Esophagus (tissue), 2 donors: ENCODE measurements at regions not wholly inside any gene's neighbourhood (a gene's known extent, or its start where the extent isn't known, plus 50 kb on each side); places are given as distances from the start of the nearest gene placed in this dataset.

ENCODE experiments used
- H3K27ac ChIP-seq, 2 donors: one replicate each; pipeline ENCODE4 v1.5.1; 2013; ENCODE audit warnings: low read depth in 2 of 2, mild to moderate bottlenecking in 2 of 2, inconsistent platforms in 1 of 2, low read length in 1 of 2, moderate library complexity in 1 of 2
- H3K27me3 ChIP-seq, 2 donors: one replicate each; pipeline ENCODE4 v1.6.1; 2013; ENCODE audit warnings: low read length in 2 of 2, control low read depth in 1 of 2, mild to moderate bottlenecking in 1 of 2; ENCODE audit not compliant: insufficient read depth in 2 of 2, control insufficient read depth in 1 of 2
- H3K36me3 ChIP-seq, 2 donors: one replicate each; pipeline ENCODE4 v1.6.1; 2013; ENCODE audit warnings: low read length in 1 of 2; ENCODE audit not compliant: control insufficient read depth in 2 of 2, insufficient read depth in 2 of 2
- H3K4me1 ChIP-seq, 2 donors: one replicate each; pipeline ENCODE4 v1.6.1; 2013; ENCODE audit warnings: low read length in 1 of 2; ENCODE audit not compliant: control insufficient read depth in 2 of 2, insufficient read depth in 2 of 2
- H3K4me3 ChIP-seq, 2 donors: one replicate each; pipeline ENCODE4 v1.5.1; 2013; ENCODE audit warnings: low read length in 2 of 2, mild to moderate bottlenecking in 2 of 2, low read depth in 1 of 2, moderate library complexity in 1 of 2
- H3K9me3 ChIP-seq, 2 donors: one replicate each; pipeline ENCODE4 v1.6.1; 2013; ENCODE audit warnings: mild to moderate bottlenecking in 2 of 2, low read depth in 1 of 2, low read length in 1 of 2, moderate library complexity in 1 of 2; ENCODE audit not compliant: control insufficient read depth in 2 of 2, insufficient read depth in 1 of 2
- WGBS, 2 donors: extraction: QIAGEN DNeasy Blood & Tissue Kit; methylation state at CpG; one replicate each; pipeline ENCODE4 v1.1.7; 2013; 5-methylcytosine and 5-hydroxymethylcytosine counted together
- donor health status: healthy with polysubstance abuse.
- donor health status: Bipolar disorder and iron deficiency.

- H3K9me3 ChIP-seq: no peaks in the 10 kb centered on the region
- no peak overlapping the region for H3K4me3 ChIP-seq
- H3K4me1 ChIP-seq: no peaks in the 10 kb centered on the region
- no peaks in the 10 kb centered on the region for H3K36me3 ChIP-seq
- H3K27me3 ChIP-seq: no peaks in the 10 kb centered on the region
- H3K27ac ChIP-seq: no peak overlapping the region
- 66 to 69% methylated on average over 2 of the region's 2 CpGs for WGBS, 2 donors
Observed at GRCh38 chr10:53749439-53749838, 976.9 kb upstream of the MBL2 start.

GRCh38 chr10:53748319-53748718, 975.7 kb upstream of the MBL2 start:
- no peak overlapping the region for H3K4me3 ChIP-seq
- H3K27me3 ChIP-seq: no peaks in the 10 kb centered on the region
- 96 to 97% methylated on average over 1 of the region's 1 CpG for WGBS, 2 donors
- no peak overlapping the region for H3K27ac ChIP-seq
- no peaks in the 10 kb centered on the region for H3K4me1 ChIP-seq
- H3K36me3 ChIP-seq: no peaks in the 10 kb centered on the region
- peaks cover 0 to 3% of the 10 kb centered on the region in 2 donors for H3K9me3 ChIP-seq

- Histone ChIP-seq H3K27me3 (no peaks in the 10 kb centered on the region), H3K4me3 (no peak overlapping the region), H3K9me3 (peaks cover 0 to 3% of the 10 kb centered on the region in 2 donors), H3K27ac (no peak overlapping the region), H3K36me3 (no peaks in the 10 kb centered on the region), H3K4me1 (no peaks in the 10 kb centered on the region)
Observed at GRCh38 chr10:53744746-53745145, 972.2 kb upstream of the MBL2 start.

- Histone ChIP-seq H3K27me3 (no peaks in the 10 kb centered on the region), H3K27ac (no peak overlapping the region), H3K4me3 (no peak overlapping the region), H3K9me3 (peaks cover 0 to 3% of the 10 kb centered on the region in 2 donors), H3K4me1 (no peaks in the 10 kb centered on the region), H3K36me3 (no peaks in the 10 kb centered on the region)
- 91 to 93% methylated on average over 2 of the region's 2 CpGs for WGBS, 2 donors
Observed at GRCh38 chr10:53744176-53744575, 971.6 kb upstream of the MBL2 start.

- Histone ChIP-seq H3K4me3 (no peak overlapping the region), H3K36me3 (no peaks in the 10 kb centered on the region), H3K27ac (no peak overlapping the region), H3K27me3 (no peaks in the 10 kb centered on the region), H3K9me3 (no peaks in the 10 kb centered on the region), H3K4me1 (no peaks in the 10 kb centered on the region)
Observed at GRCh38 chr10:53737132-53737531, 964.5 kb upstream of the MBL2 start.

- Histone ChIP-seq H3K9me3 (no peaks in the 10 kb centered on the region), H3K4me3 (no peak overlapping the region), H3K27ac (no peak overlapping the region), H3K27me3 (no peaks in the 10 kb centered on the region), H3K4me1 (no peaks in the 10 kb centered on the region), H3K36me3 (no peaks in the 10 kb centered on the region)
- 87 to 91% methylated on average over 7 of the region's 7 CpGs for WGBS, 2 donors
Observed at GRCh38 chr10:53726921-53727320, 954.3 kb upstream of the MBL2 start.

- 79 to 86% methylated on average over 4 of the region's 4 CpGs for WGBS, 2 donors
- H3K9me3 ChIP-seq: no peaks in the 10 kb centered on the region
- no peaks in the 10 kb centered on the region for H3K36me3 ChIP-seq
- H3K4me1 ChIP-seq: no peaks in the 10 kb centered on the region
- no peak overlapping the region for H3K27ac ChIP-seq
- H3K27me3 ChIP-seq: no peaks in the 10 kb centered on the region
- no peak overlapping the region for H3K4me3 ChIP-seq
Observed at GRCh38 chr10:53724581-53724980, 952.0 kb upstream of the MBL2 start.

GRCh38 chr10:53719658-53720057, 947.1 kb upstream of the MBL2 start:
- no peak overlapping the region for H3K4me3 ChIP-seq
- no peaks in the 10 kb centered on the region for H3K36me3 ChIP-seq
- 68 to 82% methylated on average over 1 of the region's 1 CpG for WGBS, 2 donors
- H3K9me3 ChIP-seq: peaks cover 0 to 2% of the 10 kb centered on the region in 2 donors
- no peak overlapping the region for H3K27ac ChIP-seq
- H3K27me3 ChIP-seq: no peaks in the 10 kb centered on the region
- H3K4me1 ChIP-seq: no peaks in the 10 kb centered on the region

- 76 to 79% methylated on average over 3 of the region's 3 CpGs for WGBS, 2 donors
- no peak overlapping the region for H3K4me3 ChIP-seq
- H3K27ac ChIP-seq: no peak overlapping the region
- no peaks in the 10 kb centered on the region for H3K4me1 ChIP-seq
- peaks cover 0 to 2% of the 10 kb centered on the region in 2 donors for H3K9me3 ChIP-seq
- H3K36me3 ChIP-seq: no peaks in the 10 kb centered on the region
- no peaks in the 10 kb centered on the region for H3K27me3 ChIP-seq
Observed at GRCh38 chr10:53716156-53716555, 943.6 kb upstream of the MBL2 start.

- Histone ChIP-seq H3K36me3 (no peaks in the 10 kb centered on the region), H3K4me1 (no peaks in the 10 kb centered on the region), H3K27ac (no peak overlapping the region), H3K9me3 (peaks cover 0 to 2% of the 10 kb centered on the region in 2 donors), H3K4me3 (no peak overlapping the region), H3K27me3 (no peaks in the 10 kb centered on the region)
Observed at GRCh38 chr10:53713431-53713830, 940.8 kb upstream of the MBL2 start.
